ENCODE measurements at regions not wholly inside any gene's neighbourhood (a gene's known extent, or its start where the extent isn't known, plus 50 kb on each side); places are given as distances from the start of the nearest gene placed in this dataset.

- TF ChIP-seq CTCF (conservative IDR thresholded peaks at IDR 0.05; ENCODE audit: low read depth, low read length), result no peak
- no peak for TF ChIP-seq EZH2 (IDR thresholded peaks at IDR 0.05; ENCODE audit: borderline replicate concordance, low read depth, low read length, poor library complexity, severe bottlenecking)
Observed at GRCh38 chr3:72384602-72385001, 463.6 kb downstream of the SHQ1 start.
